Ovary (tissue), 7 donors: ENCODE measurements at regions not wholly inside any gene's neighbourhood (a gene's known extent, or its start where the extent isn't known, plus 50 kb on each side); places are given as distances from the start of the nearest gene placed in this dataset.

Experiments used
- DNase-seq, 5 donors: peaks; one replicate each; pipeline ENCODE4 v3.0.0-alpha.2; 2019 to 2020
- H3K27ac ChIP-seq, 2 donors: fragments of 200-600 bp; one replicate each; pipeline versions ENCODE4 v1.5.1 to v1.8.0; 2019 to 2022
- H3K27me3 ChIP-seq: fragments of 200-600 bp; one replicate; pipeline ENCODE4 v1.8.0; 2022
- H3K36me3 ChIP-seq: fragments of 200-600 bp; sonication (generic); one replicate; pipeline ENCODE4 v1.5.1; 2019
- H3K4me1 ChIP-seq: one replicate; pipeline ENCODE4 v1.8.1; 2013; ENCODE audit warnings: mild to moderate bottlenecking, moderate library complexity; ENCODE audit not compliant: insufficient read depth
- H3K4me3 ChIP-seq: fragments of 200-600 bp; sonication (generic); one replicate; pipeline ENCODE4 v1.5.1; 2017
- H3K9me3 ChIP-seq, 2 donors: fragments of 200-600 bp in 1 of 2; sonication (generic) in 1 of 2; one replicate each; pipeline versions ENCODE4 v1.5.1 to v1.8.1; 2013 to 2019; ENCODE audit warnings: mild to moderate bottlenecking in 1 of 2, moderate library complexity in 1 of 2
- CTCF ChIP-seq, 3 donors: fragments of 450-650 bp in 2 of 3; fragments of 200-600 bp in 1 of 3; IDR thresholded peaks; one replicate each; pipeline versions ENCODE4 v1.5.1 to v1.8.0; 2016 to 2022; ENCODE audit warnings: antibody characterized with exemption in 3 of 3, mild to moderate bottlenecking in 1 of 3
- EP300 ChIP-seq: sonication (generic); formaldehyde crosslinking; IDR thresholded peaks from one replicate; pipeline ENCODE4 v1.6.1; 2017; ENCODE audit warnings: antibody characterized with exemption
- POLR2A ChIP-seq: fragments of 450-650 bp; IDR thresholded peaks from one replicate; pipeline ENCODE4 v1.6.1; 2017; ENCODE audit warnings: antibody characterized with exemption, mild to moderate bottlenecking, moderate library complexity
- WGBS, 3 donors: extraction: QIAGEN DNeasy Blood & Tissue Kit in 1 of 3; methylation state at CpG; one replicate each; pipeline versions ENCODE4 v1.1.5 to v1.1.7; 2013 to 2017; 5-methylcytosine and 5-hydroxymethylcytosine counted together
- intact Hi-C, 4 donors: fragments of 100-400 bp; cut with DNase I; formaldehyde crosslinking; loops; one replicate each; pipeline versions ENCODE4 v1.11.0 to v1.15.1; 2022 to 2023
- donor health status: DM: no; HTN: no; CAD: no; lungs with moderate emphysema.
- donor health status: DM: no; HTN: no; CAD: no.
- donor health status: Bipolar disorder and iron deficiency.
- donor health status: DM: no; HTN: no; CAD: no.
- donor health status: DM: yes; HTN: yes; CAD: no.

- no peak overlapping the region for H3K27ac ChIP-seq
- H3K9me3 ChIP-seq: no peaks in the 10 kb centered on the region
- DNase-seq: no peak
- TF ChIP-seq EP300 (no peak), CTCF (IDR thresholded peaks at IDR 0.05) (no peak), POLR2A (no peak)
- no peak overlapping the region for H3K4me3 ChIP-seq
- 47 to 77% (median 68%) methylated on average over 4 of the region's 4 CpGs for WGBS, 3 donors
- intact Hi-C loops: no loop called here
- no peaks in the 10 kb centered on the region for H3K27me3 ChIP-seq
- H3K4me1 ChIP-seq: no peaks in the 10 kb centered on the region
- no peaks in the 10 kb centered on the region for H3K36me3 ChIP-seq
Measured at GRCh38 chr3:82208002-82208710, 446.7 kb upstream of the GBE1 start.

DNA sequence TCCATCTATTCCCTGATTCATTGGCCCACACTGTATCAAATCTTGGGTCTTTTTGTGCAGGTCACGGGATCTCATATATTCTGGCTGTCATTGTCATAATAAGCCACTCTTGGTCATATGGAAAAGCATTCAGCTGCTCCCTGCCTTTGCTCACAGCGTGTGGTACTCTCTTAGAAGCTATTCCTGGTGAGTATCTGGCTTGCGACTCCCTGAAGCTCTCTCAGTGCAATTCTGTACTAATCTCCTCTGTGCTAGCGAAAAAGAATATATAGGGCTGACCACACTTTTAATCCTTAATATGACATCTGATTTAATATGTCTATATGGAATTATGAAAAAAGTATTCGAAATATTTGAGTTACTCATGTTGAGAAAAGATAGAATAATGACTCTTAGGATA is 440.8 kb upstream of the GBE1 start:
- Histone ChIP-seq H3K4me3 (no peak overlapping the region), H3K27me3 (no peaks in the 10 kb centered on the region), H3K27ac (no peak overlapping the region), H3K36me3 (no peaks in the 10 kb centered on the region), H3K9me3 (no peaks in the 10 kb centered on the region), H3K4me1 (no peaks in the 10 kb centered on the region)
- no peak for DNase-seq
- WGBS, 3 donors: 88 to 93% (median 88%) methylated on average over 5 of the region's 5 CpGs
- TF ChIP-seq CTCF (IDR thresholded peaks at IDR 0.05) (no peak), POLR2A (no peak), EP300 (no peak)
- intact Hi-C loops: no loop called here

- no peak overlapping the region for H3K27ac ChIP-seq
- no peaks in the 10 kb centered on the region for H3K4me1 ChIP-seq
- H3K27me3 ChIP-seq: no peaks in the 10 kb centered on the region
- no peaks in the 10 kb centered on the region for H3K9me3 ChIP-seq
- no peak for DNase-seq
- intact Hi-C loops: no loop called here
- no peak overlapping the region for H3K4me3 ChIP-seq
- WGBS, 3 donors: 75 to 82% (median 80%) methylated on average over 2 of the region's 2 CpGs
- no peaks in the 10 kb centered on the region for H3K36me3 ChIP-seq
- no peak for TF ChIP-seq POLR2A
- TF ChIP-seq CTCF (IDR thresholded peaks at IDR 0.05): no peak
- no peak for TF ChIP-seq EP300
Measured at GRCh38 chr3:82201316-82201715, 439.9 kb upstream of the GBE1 start.

GRCh38 chr3:82198009-82198408 is 436.6 kb upstream of the GBE1 start:
- intact Hi-C loops: no loop called here
- no peaks in the 10 kb centered on the region for H3K27me3 ChIP-seq
- no peak overlapping the region for H3K4me3 ChIP-seq
- no peak overlapping the region for H3K27ac ChIP-seq
- TF ChIP-seq POLR2A (no peak), EP300 (no peak), CTCF (IDR thresholded peaks at IDR 0.05) (no peak)
- no peaks in the 10 kb centered on the region for H3K36me3 ChIP-seq
- WGBS, 3 donors: 85 to 93% (median 87%) methylated on average over 3 of the region's 3 CpGs
- H3K4me1 ChIP-seq: no peaks in the 10 kb centered on the region
- H3K9me3 ChIP-seq: no peaks in the 10 kb centered on the region
- DNase-seq: no peak
